ENCODE measurements at regions not wholly inside any gene's neighbourhood (a gene's known extent, or its start where the extent isn't known, plus 50 kb on each side); places are given as distances from the start of the nearest gene placed in this dataset.

DNA sequence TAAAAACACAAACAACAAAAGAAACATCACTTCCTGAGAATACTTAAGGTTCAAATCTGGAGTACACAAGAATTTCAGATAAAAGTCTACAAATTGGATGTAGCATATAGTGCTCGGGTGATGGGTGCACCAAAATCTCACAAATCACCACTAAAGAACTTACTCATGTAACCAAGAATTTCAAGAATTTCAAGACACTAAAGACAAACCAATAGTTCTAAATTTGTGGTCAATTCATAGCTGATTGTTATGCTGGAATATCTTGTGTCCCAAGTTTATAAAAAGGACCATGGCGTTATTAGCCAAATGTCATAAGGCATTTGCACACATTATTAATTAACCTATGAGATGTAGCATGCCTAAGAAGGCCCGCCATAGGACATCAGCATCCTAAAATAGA lies 1204.1 kb upstream of the AUTS2 start:
- no peak for DNase-seq (ENCODE audit: low read depth)
- TF ChIP-seq, protein P1, sequence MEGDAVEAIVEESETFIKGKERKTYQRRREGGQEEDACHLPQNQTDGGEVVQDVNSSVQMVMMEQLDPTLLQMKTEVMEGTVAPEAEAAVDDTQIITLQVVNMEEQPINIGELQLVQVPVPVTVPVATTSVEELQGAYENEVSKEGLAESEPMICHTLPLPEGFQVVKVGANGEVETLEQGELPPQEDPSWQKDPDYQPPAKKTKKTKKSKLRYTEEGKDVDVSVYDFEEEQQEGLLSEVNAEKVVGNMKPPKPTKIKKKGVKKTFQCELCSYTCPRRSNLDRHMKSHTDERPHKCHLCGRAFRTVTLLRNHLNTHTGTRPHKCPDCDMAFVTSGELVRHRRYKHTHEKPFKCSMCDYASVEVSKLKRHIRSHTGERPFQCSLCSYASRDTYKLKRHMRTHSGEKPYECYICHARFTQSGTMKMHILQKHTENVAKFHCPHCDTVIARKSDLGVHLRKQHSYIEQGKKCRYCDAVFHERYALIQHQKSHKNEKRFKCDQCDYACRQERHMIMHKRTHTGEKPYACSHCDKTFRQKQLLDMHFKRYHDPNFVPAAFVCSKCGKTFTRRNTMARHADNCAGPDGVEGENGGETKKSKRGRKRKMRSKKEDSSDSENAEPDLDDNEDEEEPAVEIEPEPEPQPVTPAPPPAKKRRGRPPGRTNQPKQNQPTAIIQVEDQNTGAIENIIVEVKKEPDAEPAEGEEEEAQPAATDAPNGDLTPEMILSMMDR (IDR thresholded peaks at IDR 0.05; ENCODE audit: control insufficient read depth, insufficient read depth, low read depth, low read length, missing control alignments): no peak
- no peak overlapping the region for H3K4me3 ChIP-seq (ENCODE audit: control insufficient read depth, low read depth, low read length)

DNA sequence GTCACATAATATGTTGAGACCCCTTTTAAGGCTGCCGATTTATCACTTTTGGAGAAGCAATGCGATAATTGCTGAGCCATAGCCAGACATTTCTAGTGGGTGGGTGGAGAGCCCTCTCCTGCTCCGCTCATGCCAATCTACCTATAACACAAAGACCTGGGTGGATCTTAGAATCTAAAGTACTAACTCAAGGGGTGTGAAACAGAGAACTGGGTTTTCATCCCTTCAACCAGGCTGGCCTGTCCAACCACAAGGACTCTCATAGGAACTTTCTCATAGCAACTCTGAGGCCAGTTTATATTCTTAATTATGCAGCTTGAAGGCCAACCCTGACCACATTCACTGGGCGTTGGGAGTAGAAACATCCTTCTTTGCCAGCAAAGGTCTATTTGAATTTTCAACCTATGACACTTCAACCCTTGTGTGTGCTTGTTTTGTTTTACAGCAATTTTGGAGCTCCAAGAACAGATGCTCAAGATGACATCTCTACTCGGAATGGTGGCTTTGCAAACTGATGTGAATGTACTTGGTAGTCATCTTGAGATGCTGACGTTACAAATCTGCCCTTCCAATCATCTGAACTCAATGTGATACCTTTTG lies 1198.2 kb upstream of the AUTS2 start:
- DNase-seq (ENCODE audit: low read depth): no peak
- TF ChIP-seq, protein P1 (IDR thresholded peaks at IDR 0.05; ENCODE audit: control insufficient read depth, insufficient read depth, low read depth, low read length, missing control alignments): no peak
- no peak overlapping the region for H3K4me3 ChIP-seq (ENCODE audit: control insufficient read depth, low read depth, low read length)

DNA sequence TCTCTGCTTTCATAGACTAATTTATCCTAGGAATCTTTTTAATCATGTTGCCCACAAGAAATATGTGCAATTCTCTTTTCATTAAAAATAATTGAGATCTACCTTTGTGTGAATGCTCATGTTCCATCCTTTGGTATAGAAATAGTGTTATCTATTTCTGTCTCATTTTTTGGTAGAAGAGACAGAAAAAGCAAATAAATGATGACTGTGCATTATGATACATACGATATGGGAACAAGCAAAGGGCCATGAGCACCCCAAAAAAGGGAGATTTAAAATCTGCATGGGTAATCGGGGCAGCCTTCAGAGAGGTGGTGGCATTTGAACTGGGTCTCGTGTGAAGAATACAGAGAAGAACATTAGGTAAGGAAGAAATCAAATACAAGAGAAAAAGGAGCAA lies 1197.5 kb upstream of the AUTS2 start:
- DNase-seq (ENCODE audit: low read depth): no peak
- no peak overlapping the region for H3K4me3 ChIP-seq (ENCODE audit: control insufficient read depth, low read depth, low read length)
- TF ChIP-seq, protein P1 (IDR thresholded peaks at IDR 0.05; ENCODE audit: control insufficient read depth, insufficient read depth, low read depth, low read length, missing control alignments): no peak

DNA sequence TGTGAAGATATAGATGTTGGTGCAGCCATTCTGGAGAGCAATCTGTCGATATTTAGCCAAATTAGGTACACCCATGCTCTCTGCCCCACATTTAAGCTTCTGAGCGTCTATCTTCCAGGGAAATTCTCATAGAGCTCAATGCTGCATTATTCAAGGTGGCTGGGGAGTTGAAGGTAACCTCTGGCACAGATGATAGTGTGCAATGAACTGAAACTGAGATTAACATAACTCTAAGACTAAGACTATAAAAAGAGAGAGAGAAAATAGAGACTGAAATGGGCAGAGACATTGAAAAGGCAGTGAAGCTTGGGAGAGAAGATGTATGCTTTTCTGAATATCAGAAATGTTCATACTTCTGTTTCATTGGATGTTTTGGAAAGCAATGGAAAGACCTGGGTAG lies 1197.0 kb upstream of the AUTS2 start:
- TF ChIP-seq, protein P1 (IDR thresholded peaks at IDR 0.05; ENCODE audit: control insufficient read depth, insufficient read depth, low read depth, low read length, missing control alignments): no peak
- DNase-seq (ENCODE audit: low read depth): no peak
- H3K4me3 ChIP-seq (ENCODE audit: control insufficient read depth, low read depth, low read length): no peak overlapping the region

DNA sequence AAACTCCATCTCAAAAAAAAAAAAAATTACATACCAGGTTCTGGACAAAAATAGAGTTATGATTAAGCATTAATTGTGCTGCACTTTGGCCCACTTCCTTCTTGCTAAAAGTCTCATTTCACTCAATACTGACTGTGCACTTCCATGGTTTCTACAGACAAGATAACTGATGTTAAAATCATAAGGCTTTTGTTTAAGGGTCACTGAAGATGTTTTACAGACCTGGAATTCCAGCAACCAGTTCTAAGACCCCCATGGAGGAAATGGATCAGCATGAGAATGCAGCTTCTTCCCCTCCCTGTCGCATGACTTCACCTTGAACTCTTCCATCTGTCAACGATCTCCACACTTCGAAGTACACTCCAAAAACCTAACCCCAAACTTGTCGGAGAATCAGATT lies 1191.8 kb upstream of the AUTS2 start:
- DNase-seq (ENCODE audit: low read depth): no peak
- H3K4me3 ChIP-seq (ENCODE audit: control insufficient read depth, low read depth, low read length): no peak overlapping the region
- TF ChIP-seq, protein P1 (IDR thresholded peaks at IDR 0.05; ENCODE audit: control insufficient read depth, insufficient read depth, low read depth, low read length, missing control alignments): no peak

DNA sequence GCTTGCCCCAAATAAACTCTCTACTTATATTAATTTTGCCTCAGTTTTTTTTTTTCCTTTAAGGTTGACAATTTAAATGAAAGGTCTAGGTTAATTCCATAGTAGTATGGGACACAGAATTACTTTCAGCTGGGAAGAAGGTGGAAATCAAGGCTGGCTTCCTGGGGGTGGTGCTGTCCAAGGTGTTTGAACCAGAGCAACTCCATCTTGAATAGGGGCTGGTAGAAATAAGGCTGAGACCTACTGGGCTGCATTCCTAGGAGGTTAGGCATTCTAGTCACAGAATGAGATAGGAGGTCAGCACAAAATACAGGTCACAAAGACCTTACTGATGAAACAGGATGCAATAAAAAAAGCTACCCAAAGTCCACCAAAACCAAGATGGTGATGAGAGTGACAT lies 1190.8 kb upstream of the AUTS2 start:
- no peak for DNase-seq (ENCODE audit: low read depth)
- no peak overlapping the region for H3K4me3 ChIP-seq (ENCODE audit: control insufficient read depth, low read depth, low read length)
- TF ChIP-seq, protein P1 (IDR thresholded peaks at IDR 0.05; ENCODE audit: control insufficient read depth, insufficient read depth, low read depth, low read length, missing control alignments): no peak

DNA sequence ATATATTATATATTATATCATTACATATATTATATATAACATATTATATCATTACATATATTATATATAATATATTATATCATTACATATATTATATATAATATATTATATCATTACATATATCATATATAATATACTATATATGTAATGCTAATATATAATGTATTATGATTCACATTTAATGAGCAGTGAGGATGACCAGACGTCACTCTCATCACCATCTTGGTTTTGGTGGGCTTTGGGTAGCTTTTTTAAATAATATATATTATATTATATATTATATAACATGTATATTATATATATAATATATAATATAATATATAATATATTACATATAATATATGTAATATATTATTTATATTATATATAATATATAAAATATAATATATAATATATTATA lies 1189.4 kb upstream of the AUTS2 start:
- TF ChIP-seq, protein P1 (IDR thresholded peaks at IDR 0.05; ENCODE audit: control insufficient read depth, insufficient read depth, low read depth, low read length, missing control alignments): no peak
- no peak overlapping the region for H3K4me3 ChIP-seq (ENCODE audit: control insufficient read depth, low read depth, low read length)

More for the DNA sequence above, 1189.4 kb upstream of the AUTS2 start:
- no peak for DNase-seq (ENCODE audit: low read depth)
